HEK293T (cell line): ENCODE measurements at regions not wholly inside any gene's neighbourhood (a gene's known extent, or its start where the extent isn't known, plus 50 kb on each side); places are given as distances from the start of the nearest gene placed in this dataset.

Source experiments
- ARNT ChIP-seq: fragments of 450-650 bp; IDR thresholded peaks from 2 replicates; pipeline ENCODE4 v1.6.1; 2017; ENCODE audit warnings: mild to moderate bottlenecking
- CTBP1 ChIP-seq: fragments of 450-650 bp; IDR thresholded peaks from 2 replicates; pipeline ENCODE4 v1.6.1; 2016; ENCODE audit warnings: borderline replicate concordance
- ELF4 ChIP-seq: fragments of 450-650 bp; IDR thresholded peaks from 2 replicates; pipeline ENCODE4 v1.6.1; 2017; ENCODE audit warnings: antibody characterized with exemption
- FOXA1 ChIP-seq: fragments of 450-650 bp; IDR thresholded peaks from 2 replicates; pipeline ENCODE4 v1.6.1; 2016; ENCODE audit warnings: mild to moderate bottlenecking
- FOXK2 ChIP-seq: fragments of 450-650 bp; IDR thresholded peaks from 2 replicates; pipeline ENCODE4 v1.6.1; 2016; ENCODE audit warnings: mild to moderate bottlenecking
- FOXM1 ChIP-seq: fragments of 450-650 bp; IDR thresholded peaks from 2 replicates; pipeline ENCODE4 v1.6.1; 2017; ENCODE audit warnings: mild to moderate bottlenecking, borderline replicate concordance
- L3MBTL2 ChIP-seq: fragments of 450-650 bp; conservative IDR thresholded peaks from 2 replicates; pipeline ENCODE4 v1.6.1; 2016; ENCODE audit warnings: mild to moderate bottlenecking
- LEF1 ChIP-seq: fragments of 450-650 bp; IDR thresholded peaks from 2 replicates; pipeline ENCODE4 v1.6.1; 2017; ENCODE audit warnings: mild to moderate bottlenecking, borderline replicate concordance
- SP1 ChIP-seq: fragments of 450-650 bp; IDR thresholded peaks from 2 replicates; pipeline ENCODE4 v1.6.1; 2017
- SUZ12 ChIP-seq: fragments of 450-650 bp; IDR thresholded peaks from 2 replicates; pipeline ENCODE4 v1.6.1; 2016; ENCODE audit warnings: mild to moderate bottlenecking
- TARDBP ChIP-seq: fragments of 450-650 bp; IDR thresholded peaks from 2 replicates; pipeline ENCODE4 v1.6.1; 2016

DNA sequence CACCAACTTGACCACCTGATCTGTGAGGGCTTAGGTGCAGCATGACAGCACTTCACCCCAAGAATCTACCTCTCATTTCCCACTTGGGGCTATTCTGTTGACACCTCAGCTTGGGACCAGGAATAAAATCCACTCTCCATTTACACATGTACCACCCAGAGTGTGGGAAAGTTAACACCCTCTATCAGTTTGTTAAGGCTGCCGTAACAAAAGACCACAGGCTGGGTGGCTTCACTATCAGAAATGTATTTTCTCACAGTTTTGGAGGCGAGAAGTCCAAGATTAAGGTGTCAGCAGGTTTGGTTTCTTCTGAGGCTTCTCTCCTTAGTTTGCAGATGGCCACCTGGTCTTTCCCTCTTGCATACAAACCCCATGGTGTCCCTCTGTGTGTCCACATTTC lies 277.7 kb upstream of the ERBB4 start:
- TF ChIP-seq SUZ12 = no peak
- TF ChIP-seq SP1 = no peak
- TF ChIP-seq CTBP1 = no peak
- no peak for TF ChIP-seq ELF4
- no peak for TF ChIP-seq FOXA1
- TF ChIP-seq FOXM1 = no peak
- no peak for TF ChIP-seq FOXK2
- no peak for TF ChIP-seq LEF1
- no peak for TF ChIP-seq L3MBTL2
- no peak for TF ChIP-seq ARNT
- TF ChIP-seq TARDBP = no peak
